GM19395 (cell line): ENCODE measurements at regions not wholly inside any gene's neighbourhood (a gene's known extent, or its start where the extent isn't known, plus 50 kb on each side); places are given as distances from the start of the nearest gene placed in this dataset.

Experiments used
- ATAC-seq: cut with Tn5 transposase; IDR thresholded peaks from one replicate; pipeline ENCODE4 v1.9.1; 2021; ENCODE audit warnings: mild to moderate bottlenecking, moderate library complexity; ENCODE audit not compliant: unreplicated experiment

DNA sequence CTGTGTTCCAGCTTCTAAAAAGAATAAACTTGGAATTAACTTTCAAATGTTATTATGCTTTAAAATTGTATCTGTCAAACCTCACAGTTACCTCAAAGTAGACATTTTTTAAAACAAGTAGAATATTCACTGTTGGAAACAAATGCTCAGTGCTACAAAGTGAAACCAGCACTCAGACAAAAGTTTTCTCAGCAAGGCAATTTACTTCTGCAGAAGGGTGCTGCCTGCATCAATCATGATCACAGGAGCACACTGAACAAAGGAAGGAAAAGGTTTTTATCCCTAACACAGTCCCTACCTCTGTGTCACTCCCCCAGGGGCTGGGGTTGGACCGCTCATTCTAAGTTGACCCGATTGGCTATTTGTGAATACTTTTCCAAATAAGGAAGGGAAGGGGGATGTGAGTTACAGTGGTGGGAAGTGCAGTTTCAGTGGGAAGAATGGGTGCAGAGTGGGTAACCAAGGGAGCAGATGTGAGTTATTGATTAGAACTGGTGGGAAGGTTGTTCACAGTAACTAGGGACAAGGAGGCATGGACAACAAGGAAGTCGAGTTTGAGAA, 63.0 kb upstream of the CDK20 start:
- no peak for ATAC-seq

DNA sequence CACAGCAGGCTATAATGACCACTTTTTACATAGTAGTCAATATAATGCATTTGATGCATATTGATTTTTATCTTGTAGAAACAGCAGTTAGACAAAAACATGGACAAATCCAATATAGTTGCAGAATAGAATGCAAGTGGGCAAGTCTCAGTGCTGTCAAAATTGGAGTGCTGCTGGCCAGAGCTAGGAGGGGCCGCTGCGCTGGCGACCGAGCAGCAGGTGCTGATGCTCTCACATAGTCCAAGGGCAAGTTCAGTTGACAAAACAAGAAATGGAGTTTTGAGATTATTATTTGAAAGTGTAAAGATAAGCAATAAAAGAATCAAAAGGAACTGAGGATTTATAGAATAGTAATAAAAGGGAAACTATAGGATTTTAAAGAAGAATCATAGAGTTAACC, 60.6 kb upstream of the CDK20 start:
- no peak for ATAC-seq

DNA sequence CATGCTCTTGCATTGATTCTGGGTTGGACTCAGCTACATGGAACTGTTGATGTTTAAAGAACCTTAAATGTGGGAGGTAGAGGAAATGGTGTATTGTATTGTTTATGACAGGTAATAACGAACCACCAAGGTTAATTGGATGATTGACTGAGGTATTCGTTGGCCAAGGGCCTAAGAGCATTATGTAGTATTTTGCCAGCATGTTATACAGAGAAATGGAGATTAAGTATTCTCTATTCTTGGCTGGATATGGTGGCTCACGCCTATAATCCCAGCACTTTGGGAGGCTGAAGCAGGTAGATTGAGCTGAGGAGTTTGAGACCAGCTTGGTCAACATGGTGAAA, 59.0 kb upstream of the CDK20 start:
- ATAC-seq = no peak

DNA sequence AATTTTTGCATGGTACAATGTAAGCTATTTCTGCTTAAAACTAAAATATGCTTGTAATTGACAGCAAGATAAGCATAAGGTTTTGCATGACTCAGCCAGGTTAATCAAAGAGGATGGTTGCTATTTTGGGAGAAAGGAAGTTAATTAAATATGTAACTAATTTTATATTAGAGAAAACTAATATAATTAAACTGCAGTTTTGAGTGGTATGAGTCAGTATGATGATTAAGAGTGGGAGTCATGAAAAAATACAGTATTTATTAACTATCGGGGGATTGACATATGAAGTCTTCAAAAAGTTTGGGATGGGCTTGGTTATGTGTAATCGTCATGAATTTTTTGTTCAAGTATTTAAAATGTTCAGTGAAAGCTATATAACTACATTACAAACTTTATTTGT, 54.0 kb upstream of the CDK20 start:
- ATAC-seq = no peak

DNA sequence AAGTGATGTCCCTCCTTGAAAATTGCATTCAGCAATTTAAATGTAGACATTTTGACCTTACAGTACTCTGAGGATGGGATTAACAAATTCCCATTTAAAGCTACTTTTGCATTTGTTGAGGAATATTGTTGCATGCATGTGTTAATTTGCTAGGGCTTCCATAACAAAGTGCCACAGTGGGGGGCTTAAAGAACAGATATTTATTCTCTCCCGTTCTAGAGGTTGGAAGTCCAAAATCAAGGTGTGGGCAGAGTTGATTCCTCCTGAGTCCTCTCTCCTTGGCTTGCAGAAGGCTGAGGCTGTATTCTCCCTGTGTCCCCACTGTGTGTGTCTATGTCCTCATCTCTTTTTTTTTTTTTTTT, 51.8 kb upstream of the CDK20 start:
- no peak for ATAC-seq

DNA sequence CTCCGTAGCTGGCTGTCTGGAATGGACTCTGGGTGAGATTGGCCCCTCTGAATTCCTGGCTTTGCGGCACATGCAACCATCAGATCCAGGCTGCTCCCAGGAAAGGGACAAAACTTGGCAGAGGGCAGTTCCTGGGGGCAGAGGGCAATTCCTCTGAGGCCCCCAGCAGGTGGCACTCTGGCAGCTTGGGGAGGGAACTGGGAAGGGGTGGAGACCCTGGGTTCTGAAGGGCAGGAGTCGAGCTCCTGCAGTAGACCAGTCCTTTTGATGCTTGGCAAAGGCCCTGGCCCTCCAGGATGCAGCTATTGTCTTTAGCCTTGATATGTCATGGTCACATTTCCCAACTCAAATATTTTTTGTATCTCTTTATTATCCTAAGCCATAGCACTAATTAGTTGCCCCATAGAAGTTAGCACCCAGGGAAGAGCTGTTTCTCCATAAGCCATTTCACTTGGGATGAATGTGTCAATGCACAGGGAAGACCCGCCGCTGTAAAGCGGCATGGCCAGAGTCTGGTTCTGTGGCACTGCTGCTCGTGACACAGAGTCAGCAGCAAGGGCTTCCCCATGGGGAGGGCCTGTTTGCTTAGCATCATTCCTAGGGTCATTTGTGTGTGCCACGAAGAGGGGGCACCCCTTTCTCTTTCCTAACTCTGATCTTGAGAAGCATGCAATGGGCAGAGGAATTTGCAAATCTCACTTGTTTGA, 51.2 kb upstream of the CDK20 start:
- no peak for ATAC-seq

DNA sequence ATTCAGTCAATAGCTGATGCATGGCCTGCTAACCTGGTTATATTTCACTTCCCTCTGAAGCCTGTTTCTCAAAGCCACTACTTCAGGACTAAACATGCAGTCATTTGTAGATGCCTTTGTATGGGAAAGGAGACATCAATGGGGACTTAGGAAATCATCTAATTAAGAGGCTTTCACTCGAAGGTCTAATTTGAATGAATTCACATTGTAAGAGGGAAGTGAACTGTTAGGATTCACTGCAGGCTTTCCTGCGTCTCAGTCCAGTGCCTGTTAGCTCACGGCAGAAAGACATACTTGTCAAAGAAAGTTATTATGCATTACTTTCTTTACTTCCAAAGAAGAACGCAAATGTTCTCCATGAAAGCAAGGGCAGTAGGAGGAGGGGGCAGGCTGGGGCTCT, 50.6 kb upstream of the CDK20 start:
- ATAC-seq = no peak
